SK-N-SH (cell line): ENCODE measurements at regions not wholly inside any gene's neighbourhood (a gene's known extent, or its start where the extent isn't known, plus 50 kb on each side); places are given as distances from the start of the nearest gene placed in this dataset.

Experiments
- NFIC ChIP-seq: IDR thresholded peaks from 2 replicates; pipeline ENCODE4 v1.4.0; 2012; ENCODE audit warnings: borderline replicate concordance
- RAD21 ChIP-seq: IDR thresholded peaks from 2 replicates; pipeline ENCODE4 v1.6.1; 2012; ENCODE audit warnings: mild to moderate bottlenecking, low read length
- TF ChIP-seq, protein P1 (sequence below): IDR thresholded peaks from 2 replicates; pipeline ENCODE4 v1.6.1; 2012; ENCODE audit warnings: mild to moderate bottlenecking, low read depth, low read length, moderate library complexity
- TF ChIP-seq, protein P2 (sequence below): IDR thresholded peaks from 2 replicates; pipeline ENCODE4 v1.4.0; 2012; ENCODE audit warnings: low read depth
- TF ChIP-seq, protein P3 (sequence below): fragments of 200-600 bp; sonication (generic); IDR thresholded peaks from 2 replicates; pipeline ENCODE4 v1.6.1; 2017; ENCODE audit warnings: antibody characterized with exemption, mild to moderate bottlenecking, moderate library complexity

DNA sequence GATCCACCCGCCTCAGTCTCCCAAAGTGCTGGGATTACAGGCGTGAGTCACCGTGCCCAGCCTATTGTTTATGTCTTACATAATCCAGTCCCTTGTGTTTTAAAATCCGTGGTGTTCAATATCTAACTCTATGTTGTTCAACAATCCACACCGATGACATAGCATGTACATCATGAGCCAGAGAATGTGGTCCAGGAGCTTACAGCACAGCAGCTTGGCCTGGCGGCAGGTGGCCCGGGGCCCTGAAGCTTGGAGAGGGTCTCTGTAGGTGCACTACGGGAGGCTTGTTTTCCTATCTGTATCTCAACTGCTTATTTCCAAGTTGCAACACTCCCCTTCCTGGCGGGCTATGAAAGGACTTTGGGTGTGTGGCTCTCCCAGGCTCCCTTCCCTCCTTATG is 138.4 kb downstream of the ADSS2 start:
- TF ChIP-seq, protein P1, sequence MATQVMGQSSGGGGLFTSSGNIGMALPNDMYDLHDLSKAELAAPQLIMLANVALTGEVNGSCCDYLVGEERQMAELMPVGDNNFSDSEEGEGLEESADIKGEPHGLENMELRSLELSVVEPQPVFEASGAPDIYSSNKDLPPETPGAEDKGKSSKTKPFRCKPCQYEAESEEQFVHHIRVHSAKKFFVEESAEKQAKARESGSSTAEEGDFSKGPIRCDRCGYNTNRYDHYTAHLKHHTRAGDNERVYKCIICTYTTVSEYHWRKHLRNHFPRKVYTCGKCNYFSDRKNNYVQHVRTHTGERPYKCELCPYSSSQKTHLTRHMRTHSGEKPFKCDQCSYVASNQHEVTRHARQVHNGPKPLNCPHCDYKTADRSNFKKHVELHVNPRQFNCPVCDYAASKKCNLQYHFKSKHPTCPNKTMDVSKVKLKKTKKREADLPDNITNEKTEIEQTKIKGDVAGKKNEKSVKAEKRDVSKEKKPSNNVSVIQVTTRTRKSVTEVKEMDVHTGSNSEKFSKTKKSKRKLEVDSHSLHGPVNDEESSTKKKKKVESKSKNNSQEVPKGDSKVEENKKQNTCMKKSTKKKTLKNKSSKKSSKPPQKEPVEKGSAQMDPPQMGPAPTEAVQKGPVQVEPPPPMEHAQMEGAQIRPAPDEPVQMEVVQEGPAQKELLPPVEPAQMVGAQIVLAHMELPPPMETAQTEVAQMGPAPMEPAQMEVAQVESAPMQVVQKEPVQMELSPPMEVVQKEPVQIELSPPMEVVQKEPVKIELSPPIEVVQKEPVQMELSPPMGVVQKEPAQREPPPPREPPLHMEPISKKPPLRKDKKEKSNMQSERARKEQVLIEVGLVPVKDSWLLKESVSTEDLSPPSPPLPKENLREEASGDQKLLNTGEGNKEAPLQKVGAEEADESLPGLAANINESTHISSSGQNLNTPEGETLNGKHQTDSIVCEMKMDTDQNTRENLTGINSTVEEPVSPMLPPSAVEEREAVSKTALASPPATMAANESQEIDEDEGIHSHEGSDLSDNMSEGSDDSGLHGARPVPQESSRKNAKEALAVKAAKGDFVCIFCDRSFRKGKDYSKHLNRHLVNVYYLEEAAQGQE, result no peak
- TF ChIP-seq RAD21 (no peak), NFIC (no peak)
- TF ChIP-seq, protein P2, sequence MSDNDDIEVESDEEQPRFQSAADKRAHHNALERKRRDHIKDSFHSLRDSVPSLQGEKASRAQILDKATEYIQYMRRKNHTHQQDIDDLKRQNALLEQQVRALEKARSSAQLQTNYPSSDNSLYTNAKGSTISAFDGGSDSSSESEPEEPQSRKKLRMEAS, result no peak
- TF ChIP-seq, protein P3, sequence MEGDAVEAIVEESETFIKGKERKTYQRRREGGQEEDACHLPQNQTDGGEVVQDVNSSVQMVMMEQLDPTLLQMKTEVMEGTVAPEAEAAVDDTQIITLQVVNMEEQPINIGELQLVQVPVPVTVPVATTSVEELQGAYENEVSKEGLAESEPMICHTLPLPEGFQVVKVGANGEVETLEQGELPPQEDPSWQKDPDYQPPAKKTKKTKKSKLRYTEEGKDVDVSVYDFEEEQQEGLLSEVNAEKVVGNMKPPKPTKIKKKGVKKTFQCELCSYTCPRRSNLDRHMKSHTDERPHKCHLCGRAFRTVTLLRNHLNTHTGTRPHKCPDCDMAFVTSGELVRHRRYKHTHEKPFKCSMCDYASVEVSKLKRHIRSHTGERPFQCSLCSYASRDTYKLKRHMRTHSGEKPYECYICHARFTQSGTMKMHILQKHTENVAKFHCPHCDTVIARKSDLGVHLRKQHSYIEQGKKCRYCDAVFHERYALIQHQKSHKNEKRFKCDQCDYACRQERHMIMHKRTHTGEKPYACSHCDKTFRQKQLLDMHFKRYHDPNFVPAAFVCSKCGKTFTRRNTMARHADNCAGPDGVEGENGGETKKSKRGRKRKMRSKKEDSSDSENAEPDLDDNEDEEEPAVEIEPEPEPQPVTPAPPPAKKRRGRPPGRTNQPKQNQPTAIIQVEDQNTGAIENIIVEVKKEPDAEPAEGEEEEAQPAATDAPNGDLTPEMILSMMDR, result no peak
